Adrenal gland (tissue), 5 donors: ENCODE measurements at regions not wholly inside any gene's neighbourhood (a gene's known extent, or its start where the extent isn't known, plus 50 kb on each side); places are given as distances from the start of the nearest gene placed in this dataset.

Experiments used
- CTCF ChIP-seq, 6 experiments: fragments of 450-650 bp in 4 of 6; fragments of 200-600 bp in 2 of 6; sonication (generic) in 1 of 6; IDR thresholded peaks; 1 replicate in 5 of 6; 2 replicates in 1 of 6; pipeline versions ENCODE4 v1.5.1 to v1.8.0; 2016 to 2021; ENCODE audit warnings: antibody characterized with exemption in 6 of 6, mild to moderate bottlenecking in 2 of 6, moderate library complexity in 1 of 6
- POLR2A ChIP-seq, 2 donors: fragments of 450-650 bp; IDR thresholded peaks; one replicate each; pipeline ENCODE4 v1.6.1; 2017; ENCODE audit warnings: antibody characterized with exemption in 2 of 2, mild to moderate bottlenecking in 2 of 2, moderate library complexity in 1 of 2
- donor health status: DM: no; HTN: no; CAD: no.

- TF ChIP-seq POLR2A (IDR thresholded peaks at IDR 0.05) (no peak), CTCF (IDR thresholded peaks at IDR 0.05) (no peak)
These were observed 122.8 kb upstream of the HS3ST4 start for GRCh38 chr16:25568991-25569390.
